ENCODE measurements at regions not wholly inside any gene's neighbourhood (a gene's known extent, or its start where the extent isn't known, plus 50 kb on each side); places are given as distances from the start of the nearest gene placed in this dataset.

- TF ChIP-seq, protein P1, sequence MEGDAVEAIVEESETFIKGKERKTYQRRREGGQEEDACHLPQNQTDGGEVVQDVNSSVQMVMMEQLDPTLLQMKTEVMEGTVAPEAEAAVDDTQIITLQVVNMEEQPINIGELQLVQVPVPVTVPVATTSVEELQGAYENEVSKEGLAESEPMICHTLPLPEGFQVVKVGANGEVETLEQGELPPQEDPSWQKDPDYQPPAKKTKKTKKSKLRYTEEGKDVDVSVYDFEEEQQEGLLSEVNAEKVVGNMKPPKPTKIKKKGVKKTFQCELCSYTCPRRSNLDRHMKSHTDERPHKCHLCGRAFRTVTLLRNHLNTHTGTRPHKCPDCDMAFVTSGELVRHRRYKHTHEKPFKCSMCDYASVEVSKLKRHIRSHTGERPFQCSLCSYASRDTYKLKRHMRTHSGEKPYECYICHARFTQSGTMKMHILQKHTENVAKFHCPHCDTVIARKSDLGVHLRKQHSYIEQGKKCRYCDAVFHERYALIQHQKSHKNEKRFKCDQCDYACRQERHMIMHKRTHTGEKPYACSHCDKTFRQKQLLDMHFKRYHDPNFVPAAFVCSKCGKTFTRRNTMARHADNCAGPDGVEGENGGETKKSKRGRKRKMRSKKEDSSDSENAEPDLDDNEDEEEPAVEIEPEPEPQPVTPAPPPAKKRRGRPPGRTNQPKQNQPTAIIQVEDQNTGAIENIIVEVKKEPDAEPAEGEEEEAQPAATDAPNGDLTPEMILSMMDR (IDR thresholded peaks at IDR 0.05; ENCODE audit: insufficient read depth, low read depth, low read length), result no peak
- no peak for TF ChIP-seq EZH2 (IDR thresholded peaks at IDR 0.05; ENCODE audit: insufficient read depth, low read length)
Observed at GRCh38 chr7:42461537-42461936, 224.5 kb upstream of the GLI3 start.

Measured in astrocyte (in vitro differentiated cells and primary cell).